CD4-positive, alpha-beta T cell (primary cell): ENCODE measurements at regions not wholly inside any gene's neighbourhood (a gene's known extent, or its start where the extent isn't known, plus 50 kb on each side); places are given as distances from the start of the nearest gene placed in this dataset.

Experiments used
- ATAC-seq: fragments of 200-7000 bp; cut with Tn5 transposase; one replicate; pipeline ENCODE4 v1.10.0; 2022; ENCODE audit warnings: mild to moderate bottlenecking; ENCODE audit not compliant: poor library complexity
- CTCF ChIA-PET: fragments of 350-600 bp; sonication (Branson Sonifier 250); formaldehyde crosslinking; loops from one replicate; lab custom pipeline; 2021; ENCODE audit warnings: antibody characterized with exemption, inconsistent platforms; lab: Charles Lee
- POLR2A ChIA-PET: fragments of 350-600 bp; sonication (Branson Sonifier 250); formaldehyde crosslinking; loops from one replicate; lab custom pipeline; 2021; ENCODE audit warnings: antibody characterized with exemption, inconsistent platforms; lab: Charles Lee
- DNase-seq, 14 experiments: peaks; one replicate each; pipeline ENCODE4 v3.0.0-alpha.2; 2013 to 2020; ENCODE audit warnings: mixed read lengths in 2 of 14
- H3K27ac ChIP-seq, 2 donors: one replicate each; pipeline versions ENCODE4 v1.5.1 to v1.7.0; 2013; ENCODE audit warnings: low read length in 2 of 2, low read depth in 1 of 2, mild to moderate bottlenecking in 1 of 2
- H3K27me3 ChIP-seq, 2 experiments: 1 replicate in 1 of 2; 2 replicates in 1 of 2; pipeline versions ENCODE4 v1.6.1 to v1.7.0; 2013; ENCODE audit warnings: low read length in 2 of 2, control low read depth in 1 of 2, mild to moderate bottlenecking in 1 of 2, moderate library complexity in 1 of 2; ENCODE audit not compliant: insufficient read depth in 2 of 2, control insufficient read depth in 1 of 2
- H3K36me3 ChIP-seq: one replicate; pipeline ENCODE4 v1.6.1; 2013; ENCODE audit warnings: low read length, control low read depth; ENCODE audit not compliant: insufficient read depth
- H3K4me1 ChIP-seq: one replicate; pipeline ENCODE4 v1.6.1; 2013; ENCODE audit warnings: low read length, control low read depth; ENCODE audit not compliant: insufficient read depth
- H3K4me3 ChIP-seq: one replicate; pipeline ENCODE4 v1.5.1; 2013; ENCODE audit warnings: mild to moderate bottlenecking, low read length, moderate library complexity
- H3K9me3 ChIP-seq, 2 experiments: 1 replicate in 1 of 2; 2 replicates in 1 of 2; pipeline versions ENCODE4 v1.6.1 to v1.7.0; 2013; ENCODE audit warnings: low read length in 2 of 2, mild to moderate bottlenecking in 2 of 2, control low read depth in 1 of 2, moderate library complexity in 1 of 2; ENCODE audit not compliant: control insufficient read depth in 1 of 2, insufficient read depth in 1 of 2
- H3K27ac Mint-ChIP-seq: one replicate; pipeline ENCODE4 v1.8.0; 2020; ENCODE audit warnings: mixed read lengths
- H3K27me3 Mint-ChIP-seq: one replicate; pipeline ENCODE4 v1.8.0; 2021; ENCODE audit warnings: mixed read lengths
- H3K36me3 Mint-ChIP-seq: one replicate; pipeline ENCODE4 v1.8.0; 2021; ENCODE audit warnings: low read depth, mixed read lengths
- H3K4me1 Mint-ChIP-seq: one replicate; pipeline ENCODE4 v1.8.0; 2021; ENCODE audit warnings: low read depth, mixed read lengths
- H3K4me3 Mint-ChIP-seq: one replicate; pipeline ENCODE4 v1.8.0; 2020; ENCODE audit warnings: mild to moderate bottlenecking, mixed read lengths
- H3K9me3 Mint-ChIP-seq: one replicate; pipeline ENCODE4 v1.8.0; 2020; ENCODE audit warnings: mixed read lengths
- CTCF ChIP-seq: fragments of 200-600 bp; IDR thresholded peaks from one replicate; pipeline ENCODE4 v1.8.0; 2022; ENCODE audit warnings: antibody characterized with exemption, mild to moderate bottlenecking
- intact Hi-C, 2 experiments: fragments of 100-400 bp; cut with DNase I in 1 of 2; cut with micrococcal nuclease in 1 of 2; formaldehyde crosslinking; loops; one replicate each; pipeline versions ENCODE4 v1.15.1 to v1.9.0; 2023 to 2025; cut with DNase I, micrococcal nuclease

DNA sequence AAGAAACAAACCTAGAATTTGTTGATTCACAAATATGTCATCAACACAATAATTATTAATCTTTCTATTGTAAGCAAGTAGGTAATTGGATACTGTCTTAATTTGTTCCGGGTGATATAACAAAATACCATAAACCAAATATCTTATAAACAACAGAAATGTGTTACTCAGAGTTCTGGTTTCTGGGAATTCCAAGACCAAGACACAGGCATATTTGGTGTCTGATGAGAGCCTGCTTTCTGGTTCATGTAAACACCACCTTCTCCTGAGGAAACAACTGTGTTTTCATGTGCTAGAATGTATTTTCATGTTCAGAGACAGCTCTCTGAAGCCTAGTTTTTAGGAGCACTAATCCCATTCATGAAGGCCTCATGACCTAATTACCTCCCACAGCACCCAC is 1819.5 kb downstream of the SLITRK5 start:
- ATAC-seq (no peak), DNase-seq (no peak)
- Histone ChIP-seq H3K27me3 (no peaks in the 10 kb centered on the region), H3K4me1 (no peaks in the 10 kb centered on the region), H3K9me3 (peaks cover 1 to 14% of the 10 kb centered on the region in 2 experiments), H3K27ac (no peak overlapping the region), H3K36me3 (no peaks in the 10 kb centered on the region), H3K4me3 (no peak overlapping the region)
- no peaks in the 10 kb centered on the region for H3K27me3 Mint-ChIP-seq
- no peaks in the 10 kb centered on the region for H3K4me1 Mint-ChIP-seq
- intact Hi-C loops, result no loop called here
- POLR2A ChIA-PET, result no interaction called here
- H3K27ac Mint-ChIP-seq, result no peak overlapping the region
- no peak for TF ChIP-seq CTCF
- peaks cover 5% of the 10 kb centered on the region for H3K9me3 Mint-ChIP-seq
- no peak overlapping the region for H3K4me3 Mint-ChIP-seq
- no peaks in the 10 kb centered on the region for H3K36me3 Mint-ChIP-seq
- CTCF ChIA-PET, result no interaction called here

DNA sequence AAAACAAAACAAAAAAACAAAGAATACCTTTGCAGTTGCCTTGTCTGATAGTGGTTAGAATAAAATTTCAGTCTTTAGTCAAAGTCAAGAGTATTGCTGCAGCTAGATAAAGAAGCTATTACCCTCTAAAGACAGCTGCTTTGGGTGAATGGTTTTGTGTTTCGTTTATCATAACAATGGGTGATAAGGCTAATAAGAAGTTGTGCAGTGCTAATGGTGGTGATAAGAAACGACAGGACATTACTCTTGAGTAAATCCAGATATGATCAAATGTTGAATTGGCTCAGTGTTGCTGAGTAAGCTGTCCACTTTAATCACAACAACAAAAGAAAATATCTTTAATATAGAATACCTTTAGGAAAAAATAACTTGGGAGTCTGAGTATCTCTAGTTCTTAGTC is 1825.3 kb downstream of the SLITRK5 start:
- Mint-ChIP-seq H3K9me3 (peaks cover 8% of the 10 kb centered on the region), H3K36me3 (no peaks in the 10 kb centered on the region), H3K4me3 (no peak overlapping the region), H3K27ac (no peak overlapping the region), H3K4me1 (no peaks in the 10 kb centered on the region), H3K27me3 (no peaks in the 10 kb centered on the region)
- Histone ChIP-seq H3K36me3 (no peaks in the 10 kb centered on the region), H3K9me3 (peaks cover 0 to 6% of the 10 kb centered on the region in 2 experiments), H3K27me3 (no peaks in the 10 kb centered on the region), H3K4me1 (no peaks in the 10 kb centered on the region), H3K27ac (no peak overlapping the region), H3K4me3 (no peak overlapping the region)
- intact Hi-C loops, result no loop called here
- POLR2A ChIA-PET, result no interaction called here
- no peak for TF ChIP-seq CTCF
- CTCF ChIA-PET, result no interaction called here
- no peak for ATAC-seq
- DNase-seq, result no peak

DNA sequence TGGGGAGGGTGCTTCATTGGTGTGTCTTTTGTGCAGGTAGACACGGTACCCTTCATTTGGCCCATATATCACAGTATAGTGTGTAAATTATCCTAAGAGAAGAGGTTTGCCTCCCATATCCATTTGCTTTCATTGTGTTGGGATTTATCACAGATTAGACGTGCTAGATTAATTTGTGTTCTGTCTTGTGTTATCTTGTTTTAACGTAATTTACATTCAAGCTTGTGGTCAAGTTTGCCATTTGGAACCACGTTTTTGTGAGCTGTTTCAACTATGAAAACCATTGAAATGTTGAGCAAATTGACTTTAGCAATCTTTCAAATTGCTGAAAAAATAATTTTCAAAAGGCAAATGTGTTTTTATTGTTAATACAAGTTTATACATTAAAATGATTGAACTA is 1826.5 kb downstream of the SLITRK5 start:
- intact Hi-C loops, result no loop called here
- no peak overlapping the region for H3K27ac Mint-ChIP-seq
- peaks cover 8% of the 10 kb centered on the region for H3K9me3 Mint-ChIP-seq
- Histone ChIP-seq H3K4me3 (no peak overlapping the region), H3K4me1 (no peaks in the 10 kb centered on the region), H3K27ac (no peak overlapping the region), H3K27me3 (no peaks in the 10 kb centered on the region), H3K9me3 (no peaks in the 10 kb centered on the region), H3K36me3 (no peaks in the 10 kb centered on the region)
- no peak for ATAC-seq
- no peaks in the 10 kb centered on the region for H3K27me3 Mint-ChIP-seq
- no peak for DNase-seq
- H3K4me3 Mint-ChIP-seq, result no peak overlapping the region
- no peaks in the 10 kb centered on the region for H3K36me3 Mint-ChIP-seq
- CTCF ChIA-PET, result no interaction called here
- no peaks in the 10 kb centered on the region for H3K4me1 Mint-ChIP-seq
- POLR2A ChIA-PET, result no interaction called here
- TF ChIP-seq CTCF, result no peak
